HG03378 (cell line): ENCODE measurements at regions not wholly inside any gene's neighbourhood (a gene's known extent, or its start where the extent isn't known, plus 50 kb on each side); places are given as distances from the start of the nearest gene placed in this dataset.

Experiments used
- ATAC-seq: cut with Tn5 transposase; IDR thresholded peaks from one replicate; pipeline ENCODE4 v1.9.1; 2021; ENCODE audit warnings: mild to moderate bottlenecking, moderate library complexity; ENCODE audit not compliant: unreplicated experiment

DNA sequence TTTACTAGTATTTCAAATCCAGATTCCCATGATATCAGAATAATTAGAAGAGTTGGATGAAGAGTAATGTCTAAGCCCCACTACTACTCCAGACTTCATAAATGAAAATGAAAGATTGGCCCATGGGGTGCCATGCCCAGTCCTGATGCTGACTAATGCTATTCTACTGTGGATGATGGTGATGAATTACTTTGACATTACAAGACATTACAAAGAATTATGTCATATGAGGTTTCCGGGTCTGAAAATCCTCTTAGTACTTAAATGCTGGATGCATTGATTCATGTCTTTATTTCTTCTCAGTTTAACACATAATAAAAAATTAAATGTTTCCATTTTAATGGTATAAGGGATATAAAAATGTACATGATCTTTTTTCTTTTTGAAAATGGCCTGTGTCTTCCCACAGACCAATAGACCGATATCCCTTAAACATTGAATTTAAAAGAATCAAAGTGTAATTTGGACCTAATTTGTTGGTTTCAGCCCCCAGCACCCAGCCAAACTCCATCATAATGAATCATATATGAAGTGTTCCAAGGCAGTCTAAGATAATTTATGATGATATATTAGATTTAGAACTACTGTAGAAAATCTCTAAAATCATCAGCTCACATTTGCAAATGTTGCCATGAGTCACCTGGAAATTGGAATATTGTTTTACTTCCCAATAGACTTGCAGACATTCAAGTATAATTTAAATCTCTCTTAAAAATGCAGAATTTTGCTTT is 223.6 kb upstream of the SGCD start:
- no peak for ATAC-seq

GRCh38 chr5:156109317-156110023 is 217.5 kb upstream of the SGCD start:
- no peak for ATAC-seq

DNA sequence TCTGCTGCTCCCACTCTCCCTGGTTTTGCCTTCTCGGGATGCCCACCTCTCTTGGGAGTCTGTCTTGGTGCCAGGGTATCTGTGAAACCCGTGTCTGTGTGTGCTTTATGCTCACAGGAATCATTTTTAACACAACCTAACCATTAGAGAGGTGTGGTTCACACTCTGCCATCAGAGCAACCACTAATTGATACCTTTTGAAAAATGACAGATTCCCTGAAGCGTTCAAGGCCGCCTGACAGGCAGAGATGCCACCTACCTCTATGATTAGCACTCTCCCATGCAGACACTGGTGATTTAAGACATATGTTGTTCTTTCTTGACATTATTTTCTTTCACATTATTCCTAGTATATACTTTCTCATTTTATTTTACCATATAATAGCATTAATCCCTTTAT is 207.3 kb upstream of the SGCD start:
- ATAC-seq, result no peak

DNA sequence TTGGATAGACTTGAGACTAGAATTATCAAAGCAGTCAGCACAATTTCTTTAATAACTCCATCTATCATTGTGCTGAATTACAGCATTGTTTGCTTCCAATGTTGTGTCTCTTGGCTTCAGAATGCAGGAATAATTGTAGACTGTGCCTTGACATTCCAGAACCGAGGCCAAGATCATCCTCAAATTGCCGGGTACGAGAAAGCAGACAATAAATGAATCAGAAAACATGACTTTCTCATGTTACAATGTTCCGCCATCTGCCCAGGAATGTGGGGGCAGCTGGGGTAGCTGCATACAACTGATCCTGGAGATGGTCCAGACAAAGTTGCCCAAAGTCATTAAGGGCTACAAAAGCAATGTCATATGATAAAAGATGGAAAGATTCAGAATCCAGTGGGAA is 206.2 kb upstream of the SGCD start:
- no peak for ATAC-seq

- no peak for ATAC-seq
Observed at GRCh38 chr5:156121234-156121633, 205.7 kb upstream of the SGCD start.

DNA sequence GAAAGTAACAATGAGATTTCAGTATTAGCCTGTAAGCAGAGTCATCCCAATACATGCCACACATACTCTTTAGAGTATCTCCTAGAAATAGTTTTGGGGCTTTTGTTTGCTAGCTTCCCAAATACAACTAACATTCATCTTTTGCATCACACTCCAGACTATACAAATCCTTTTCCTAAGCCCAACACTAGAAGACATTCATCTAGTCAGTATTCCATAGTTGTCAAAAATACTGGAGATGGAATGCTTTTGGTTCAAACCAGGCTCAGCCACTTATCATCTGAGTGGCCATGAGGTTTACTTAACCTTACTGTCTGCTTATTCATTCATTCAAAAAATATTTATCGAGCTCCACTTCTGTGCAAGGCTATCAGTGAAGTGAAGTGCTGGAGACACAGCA is 205.1 kb upstream of the SGCD start:
- no peak for ATAC-seq

- no peak for ATAC-seq
Observed at GRCh38 chr5:156124708-156125107, 202.3 kb upstream of the SGCD start.

- ATAC-seq, result no peak
Observed at GRCh38 chr5:156125118-156125517, 201.8 kb upstream of the SGCD start.

- ATAC-seq, result no peak
Observed at GRCh38 chr5:156126716-156127115, 200.2 kb upstream of the SGCD start.

GRCh38 chr5:156128026-156128425 is 198.9 kb upstream of the SGCD start:
- peak; percentile 81 for ATAC-seq

DNA sequence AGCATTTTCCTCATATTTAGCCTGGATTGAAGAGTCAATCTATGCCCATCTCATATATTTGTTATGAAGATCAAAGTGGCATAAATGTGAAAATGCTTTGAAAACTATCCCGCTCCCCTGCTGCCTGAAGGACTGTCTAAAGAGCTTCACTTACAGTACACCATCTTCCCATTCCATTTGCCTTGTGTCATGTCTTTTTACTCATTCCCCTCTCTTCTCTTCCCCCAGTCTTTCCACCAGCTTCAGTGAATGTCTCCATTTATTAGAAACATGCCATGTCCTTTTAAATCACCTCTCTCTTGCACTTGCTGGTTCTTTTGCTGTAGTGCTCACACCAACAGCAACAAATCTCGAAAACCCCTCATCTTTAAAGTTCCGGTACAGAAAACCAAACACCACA is 192.7 kb upstream of the SGCD start:
- ATAC-seq, result no peak

DNA sequence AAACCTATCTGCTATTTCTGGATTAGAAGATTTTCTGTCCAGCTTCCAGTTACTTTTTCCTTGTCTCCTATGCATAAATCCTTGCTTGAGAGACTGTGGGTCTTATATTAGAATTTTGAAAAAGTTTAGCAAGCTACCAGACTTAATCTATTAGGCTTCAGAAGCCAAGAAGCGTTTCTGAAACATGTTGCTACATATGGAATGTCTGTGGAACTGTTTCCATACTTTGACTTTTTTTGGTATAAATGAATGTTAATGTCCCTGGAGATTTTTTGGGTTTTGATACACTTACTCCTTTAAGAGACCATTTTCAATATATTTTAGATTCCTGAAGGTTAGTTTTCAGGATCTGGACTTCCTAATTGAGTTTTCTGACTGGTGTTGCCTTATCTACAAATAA is 191.4 kb upstream of the SGCD start:
- no peak for ATAC-seq

- ATAC-seq, result no peak
Observed at GRCh38 chr5:156137071-156137869, 189.7 kb upstream of the SGCD start.

GRCh38 chr5:156142867-156143266 is 184.1 kb upstream of the SGCD start:
- ATAC-seq, result no peak

- no peak for ATAC-seq
Observed at GRCh38 chr5:156147261-156147943, 179.6 kb upstream of the SGCD start.

GRCh38 chr5:156147944-156148285 is 179.0 kb upstream of the SGCD start:
- ATAC-seq, result no peak

GRCh38 chr5:156148301-156148700 is 178.7 kb upstream of the SGCD start:
- no peak for ATAC-seq

DNA sequence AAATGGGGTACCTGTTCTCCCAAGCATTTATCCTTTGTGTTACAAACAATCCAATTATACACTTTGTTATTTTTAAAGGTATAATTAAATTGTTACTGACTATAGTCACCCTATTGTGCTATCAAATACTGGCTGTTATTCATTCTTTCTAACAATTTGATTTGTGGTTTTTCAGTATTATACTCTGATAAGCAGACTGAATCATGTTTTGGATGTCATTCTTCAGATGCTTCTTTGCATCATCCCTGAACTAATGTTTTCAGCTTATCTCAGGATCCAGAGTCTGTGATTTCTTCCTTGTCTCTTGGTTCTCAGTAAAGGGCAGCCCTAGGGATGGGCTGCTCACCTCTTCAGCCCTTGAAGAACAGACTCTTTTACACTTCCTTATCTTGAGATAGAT is 177.8 kb upstream of the SGCD start:
- ATAC-seq, result no peak

DNA sequence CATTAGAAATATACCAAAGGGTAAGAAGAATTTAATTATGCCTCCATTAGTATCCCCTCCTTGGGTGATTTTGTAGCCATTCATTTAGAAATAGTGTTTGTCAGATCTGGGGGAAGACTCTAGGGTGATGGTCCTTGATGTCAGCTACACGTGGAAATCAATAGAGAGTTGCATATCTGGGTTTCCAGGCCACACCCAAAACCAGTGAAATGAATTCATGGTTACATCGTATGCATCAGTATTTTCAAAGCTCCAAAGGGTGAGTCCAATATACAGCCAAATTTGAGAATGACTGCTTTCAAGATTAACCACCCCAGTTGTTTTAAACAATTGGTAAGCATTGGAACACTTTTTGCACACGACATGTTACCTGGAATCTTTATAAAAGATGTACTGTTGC is 173.4 kb upstream of the SGCD start:
- ATAC-seq, result no peak

DNA sequence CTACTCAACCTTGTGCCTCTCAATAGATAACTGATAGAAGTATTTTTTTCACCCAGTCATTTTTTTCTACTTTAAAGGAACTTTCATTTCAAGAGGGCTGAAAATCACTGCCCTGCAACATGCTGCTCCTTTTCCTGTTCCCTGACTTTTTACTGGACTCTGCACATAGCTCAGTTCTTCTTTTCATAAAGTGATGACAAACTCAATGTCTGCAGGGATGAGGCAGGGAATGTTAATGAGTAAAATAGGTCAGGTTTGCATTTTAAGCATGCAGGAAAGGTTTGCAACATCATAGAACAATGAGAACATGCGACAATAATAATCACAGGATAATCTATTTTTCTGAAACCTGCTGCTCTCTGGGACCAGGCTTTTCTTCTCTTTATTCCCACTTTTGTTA is 172.2 kb upstream of the SGCD start:
- no peak for ATAC-seq

GRCh38 chr5:156155598-156155997 is 171.4 kb upstream of the SGCD start:
- peak; percentile 44 for ATAC-seq
